ENCODE measurements at regions not wholly inside any gene's neighbourhood (a gene's known extent, or its start where the extent isn't known, plus 50 kb on each side); places are given as distances from the start of the nearest gene placed in this dataset.

DNA sequence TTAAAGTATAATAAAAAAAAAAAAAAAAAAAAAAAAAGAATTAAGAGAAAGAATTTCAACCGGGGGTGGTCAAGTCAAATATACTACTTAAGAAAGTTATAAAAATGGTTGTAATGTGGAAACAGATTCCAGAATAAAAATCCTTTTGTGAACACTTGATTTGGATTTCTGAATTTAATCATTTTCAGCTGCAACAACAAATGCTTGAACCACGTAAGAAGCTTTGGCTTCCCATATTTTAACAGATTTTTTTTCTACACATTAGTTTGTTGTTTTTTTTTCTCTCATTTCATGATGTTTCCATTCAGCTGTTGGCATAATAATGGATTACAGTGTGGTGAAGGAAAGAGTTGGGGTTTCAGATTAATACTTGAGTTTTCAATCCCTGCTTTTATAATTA, 137.3 kb upstream of the AGR3 start:
- H3K27me3 ChIP-seq (ENCODE audit: control insufficient read depth, insufficient read depth, low read length, poor library complexity, severe bottlenecking) = no peaks in the 10 kb centered on the region
- H3K4me1 ChIP-seq (ENCODE audit: control insufficient read depth, insufficient read depth, low read length) = no peaks in the 10 kb centered on the region
- no peaks in the 10 kb centered on the region for H3K9me3 ChIP-seq (ENCODE audit: control insufficient read depth, low read length)
- 100% methylated on average over 1 of the region's 2 CpGs; no CpG with 5 or more reads in 1 of the 2 experiments for WGBS, 2 experiments
- H3K36me3 ChIP-seq (ENCODE audit: control insufficient read depth, insufficient read depth, low read length) = no peaks in the 10 kb centered on the region
- H3K4me3 ChIP-seq (ENCODE audit: insufficient read depth, low read depth, low read length) = no peak overlapping the region
- H3K27ac ChIP-seq (ENCODE audit: insufficient read depth, low read depth, low read length, poor library complexity, severe bottlenecking) = no peak overlapping the region

- no peaks in the 10 kb centered on the region for H3K27me3 ChIP-seq (ENCODE audit: control insufficient read depth, insufficient read depth, low read length, poor library complexity, severe bottlenecking)
- H3K4me3 ChIP-seq (ENCODE audit: insufficient read depth, low read depth, low read length) = no peak overlapping the region
- no peak overlapping the region for H3K27ac ChIP-seq (ENCODE audit: insufficient read depth, low read depth, low read length, poor library complexity, severe bottlenecking)
- H3K36me3 ChIP-seq (ENCODE audit: control insufficient read depth, insufficient read depth, low read length) = no peaks in the 10 kb centered on the region
- no peaks in the 10 kb centered on the region for H3K4me1 ChIP-seq (ENCODE audit: control insufficient read depth, insufficient read depth, low read length)
- H3K9me3 ChIP-seq (ENCODE audit: control insufficient read depth, low read length) = no peaks in the 10 kb centered on the region
- WGBS, 2 experiments = 92% methylated on average over 1 of the region's 1 CpG; no CpG with 5 or more reads in 1 of the 2 experiments
Observed at GRCh38 chr7:17020250-17020649, 138.5 kb upstream of the AGR3 start.

DNA sequence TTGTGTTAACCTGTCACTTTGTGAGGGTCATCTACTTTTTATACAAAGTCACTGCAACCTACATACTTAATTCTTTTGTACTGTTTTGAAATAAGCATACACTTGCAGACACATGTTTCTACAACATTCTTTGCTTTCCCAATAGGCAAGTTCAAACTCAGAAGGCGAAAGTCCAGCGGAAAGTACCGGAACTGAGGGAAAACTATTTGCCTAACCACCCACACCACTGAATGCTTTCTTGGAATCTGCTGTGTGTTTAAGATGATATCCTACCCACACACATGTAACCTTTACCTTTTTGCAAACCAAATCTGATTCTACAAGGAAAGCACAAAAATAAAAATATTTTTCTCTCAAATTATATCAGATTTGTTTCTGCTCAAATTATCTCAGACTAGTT, 139.4 kb upstream of the AGR3 start:
- WGBS, 2 experiments = 97 to 98% methylated on average over 3 of the region's 3 CpGs
- Histone ChIP-seq H3K36me3 (ENCODE audit: control insufficient read depth, insufficient read depth, low read length) (no peaks in the 10 kb centered on the region), H3K9me3 (ENCODE audit: control insufficient read depth, low read length) (no peaks in the 10 kb centered on the region), H3K27ac (ENCODE audit: insufficient read depth, low read depth, low read length, poor library complexity, severe bottlenecking) (no peak overlapping the region), H3K27me3 (ENCODE audit: control insufficient read depth, insufficient read depth, low read length, poor library complexity, severe bottlenecking) (no peaks in the 10 kb centered on the region), H3K4me1 (ENCODE audit: control insufficient read depth, insufficient read depth, low read length) (no peaks in the 10 kb centered on the region), H3K4me3 (ENCODE audit: insufficient read depth, low read depth, low read length) (no peak overlapping the region)

DNA sequence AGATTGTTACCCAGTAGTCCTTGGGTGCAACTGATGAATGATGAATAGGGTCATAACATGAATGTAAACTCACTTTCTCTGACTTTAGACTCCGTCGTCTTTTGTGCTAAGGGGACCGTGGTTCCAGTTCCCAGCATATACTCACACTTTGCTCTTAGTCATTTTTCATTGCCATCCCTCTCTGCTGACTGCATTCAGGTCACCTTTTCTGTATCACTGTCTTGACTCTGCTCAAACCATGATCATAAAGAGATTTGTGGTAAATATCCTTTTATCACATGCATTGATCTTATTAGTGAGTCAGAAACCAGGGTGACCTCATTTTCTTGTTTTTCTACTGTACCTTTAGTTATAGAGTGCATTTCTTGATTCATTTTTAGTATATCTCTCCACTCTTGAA, 141.1 kb upstream of the AGR3 start:
- Histone ChIP-seq H3K4me3 (ENCODE audit: insufficient read depth, low read depth, low read length) (no peak overlapping the region), H3K27me3 (ENCODE audit: control insufficient read depth, insufficient read depth, low read length, poor library complexity, severe bottlenecking) (no peaks in the 10 kb centered on the region), H3K36me3 (ENCODE audit: control insufficient read depth, insufficient read depth, low read length) (no peaks in the 10 kb centered on the region), H3K9me3 (ENCODE audit: control insufficient read depth, low read length) (no peaks in the 10 kb centered on the region), H3K27ac (ENCODE audit: insufficient read depth, low read depth, low read length, poor library complexity, severe bottlenecking) (no peak overlapping the region), H3K4me1 (ENCODE audit: control insufficient read depth, insufficient read depth, low read length) (no peaks in the 10 kb centered on the region)
- 98% methylated on average over 3 of the region's 3 CpGs for WGBS, 2 experiments

DNA sequence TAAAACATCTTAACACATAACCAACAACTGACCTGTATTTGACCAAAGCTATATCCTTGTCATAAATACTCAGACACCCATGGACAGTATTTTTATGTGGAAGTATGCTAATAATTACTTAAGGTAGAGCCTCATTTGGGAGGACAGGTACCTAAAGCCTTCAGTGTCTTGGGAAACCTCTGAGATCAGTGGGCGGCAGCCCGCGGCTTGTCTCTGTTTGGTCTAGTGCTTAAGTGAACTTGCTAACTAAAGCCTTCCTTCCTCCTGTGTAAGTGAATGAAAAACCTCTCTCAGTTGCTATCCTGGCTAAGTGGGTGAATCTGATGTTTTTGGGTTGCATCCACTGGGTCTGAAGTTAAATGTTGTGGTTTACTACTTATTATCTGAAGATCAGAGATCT, 144.5 kb upstream of the AGR3 start:
- Histone ChIP-seq H3K36me3 (ENCODE audit: control insufficient read depth, insufficient read depth, low read length) (no peaks in the 10 kb centered on the region), H3K4me1 (ENCODE audit: control insufficient read depth, insufficient read depth, low read length) (no peaks in the 10 kb centered on the region), H3K9me3 (ENCODE audit: control insufficient read depth, low read length) (no peaks in the 10 kb centered on the region), H3K27me3 (ENCODE audit: control insufficient read depth, insufficient read depth, low read length, poor library complexity, severe bottlenecking) (no peaks in the 10 kb centered on the region), H3K4me3 (ENCODE audit: insufficient read depth, low read depth, low read length) (no peak overlapping the region), H3K27ac (ENCODE audit: insufficient read depth, low read depth, low read length, poor library complexity, severe bottlenecking) (no peak overlapping the region)
- WGBS, 2 experiments = 87 to 97% methylated on average over 3 of the region's 3 CpGs

DNA sequence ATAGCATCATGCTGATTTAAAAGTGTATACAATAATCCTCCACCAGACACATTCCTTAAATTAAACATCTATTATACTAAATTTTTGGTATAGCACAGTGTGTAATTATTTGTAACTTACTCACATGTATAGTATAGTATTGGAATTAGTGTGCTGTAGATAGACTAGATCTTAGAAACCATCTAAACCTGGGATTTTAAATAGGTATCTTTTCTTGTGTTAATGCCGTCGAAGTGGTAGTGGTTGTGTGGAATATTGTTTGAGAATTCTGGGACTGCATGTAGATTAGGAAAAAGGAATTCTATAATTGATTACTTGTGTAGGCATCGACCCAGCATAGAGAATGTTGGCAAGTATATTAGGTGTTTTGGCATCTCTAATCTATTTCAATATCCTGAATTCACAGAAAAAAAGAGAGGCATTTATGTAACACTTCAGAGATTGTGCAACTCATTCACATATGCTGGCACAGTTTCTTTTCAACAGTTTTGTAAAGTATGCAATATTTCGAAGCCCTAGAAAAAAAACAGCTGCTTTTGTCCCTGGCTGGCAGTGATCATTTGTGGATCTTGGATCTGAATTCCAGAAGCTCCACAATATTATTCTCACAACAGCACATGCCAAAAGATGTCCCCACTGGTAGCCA, 145.5 kb upstream of the AGR3 start:
- Histone ChIP-seq H3K27ac (ENCODE audit: insufficient read depth, low read depth, low read length, poor library complexity, severe bottlenecking) (no peak overlapping the region), H3K9me3 (ENCODE audit: control insufficient read depth, low read length) (no peaks in the 10 kb centered on the region), H3K36me3 (ENCODE audit: control insufficient read depth, insufficient read depth, low read length) (no peaks in the 10 kb centered on the region), H3K4me3 (ENCODE audit: insufficient read depth, low read depth, low read length) (no peak overlapping the region), H3K4me1 (ENCODE audit: control insufficient read depth, insufficient read depth, low read length) (no peaks in the 10 kb centered on the region), H3K27me3 (ENCODE audit: control insufficient read depth, insufficient read depth, low read length, poor library complexity, severe bottlenecking) (no peaks in the 10 kb centered on the region)
- 91 to 94% methylated on average over 4 of the region's 4 CpGs for WGBS, 2 experiments

- Histone ChIP-seq H3K27me3 (ENCODE audit: control insufficient read depth, insufficient read depth, low read length, poor library complexity, severe bottlenecking) (no peaks in the 10 kb centered on the region), H3K27ac (ENCODE audit: insufficient read depth, low read depth, low read length, poor library complexity, severe bottlenecking) (no peak overlapping the region), H3K4me1 (ENCODE audit: control insufficient read depth, insufficient read depth, low read length) (no peaks in the 10 kb centered on the region), H3K36me3 (ENCODE audit: control insufficient read depth, insufficient read depth, low read length) (no peaks in the 10 kb centered on the region), H3K4me3 (ENCODE audit: insufficient read depth, low read depth, low read length) (no peak overlapping the region), H3K9me3 (ENCODE audit: control insufficient read depth, low read length) (no peaks in the 10 kb centered on the region)
- WGBS, 2 experiments = 90 to 100% methylated on average over 1 of the region's 1 CpG
Observed at GRCh38 chr7:17027789-17028152, 146.0 kb upstream of the AGR3 start.

- no peaks in the 10 kb centered on the region for H3K27me3 ChIP-seq (ENCODE audit: control insufficient read depth, insufficient read depth, low read length, poor library complexity, severe bottlenecking)
- no peaks in the 10 kb centered on the region for H3K9me3 ChIP-seq (ENCODE audit: control insufficient read depth, low read length)
- no peak overlapping the region for H3K4me3 ChIP-seq (ENCODE audit: insufficient read depth, low read depth, low read length)
- no peaks in the 10 kb centered on the region for H3K4me1 ChIP-seq (ENCODE audit: control insufficient read depth, insufficient read depth, low read length)
- H3K36me3 ChIP-seq (ENCODE audit: control insufficient read depth, insufficient read depth, low read length) = no peaks in the 10 kb centered on the region
- H3K27ac ChIP-seq (ENCODE audit: insufficient read depth, low read depth, low read length, poor library complexity, severe bottlenecking) = no peak overlapping the region
- 91 to 94% methylated on average over 3 of the region's 3 CpGs for WGBS, 2 experiments
Observed at GRCh38 chr7:17029150-17029549, 147.4 kb upstream of the AGR3 start.

- H3K36me3 ChIP-seq (ENCODE audit: control insufficient read depth, insufficient read depth, low read length) = no peaks in the 10 kb centered on the region
- H3K27me3 ChIP-seq (ENCODE audit: control insufficient read depth, insufficient read depth, low read length, poor library complexity, severe bottlenecking) = no peaks in the 10 kb centered on the region
- 90% methylated on average over 2 of the region's 2 CpGs for WGBS, 2 experiments
- H3K9me3 ChIP-seq (ENCODE audit: control insufficient read depth, low read length) = no peaks in the 10 kb centered on the region
- no peak overlapping the region for H3K27ac ChIP-seq (ENCODE audit: insufficient read depth, low read depth, low read length, poor library complexity, severe bottlenecking)
- no peak overlapping the region for H3K4me3 ChIP-seq (ENCODE audit: insufficient read depth, low read depth, low read length)
- H3K4me1 ChIP-seq (ENCODE audit: control insufficient read depth, insufficient read depth, low read length) = no peaks in the 10 kb centered on the region
Observed at GRCh38 chr7:17030559-17030958, 148.8 kb upstream of the AGR3 start.

GRCh38 chr7:17031906-17032551, 150.2 kb upstream of the AGR3 start:
- Histone ChIP-seq H3K4me1 (ENCODE audit: control insufficient read depth, insufficient read depth, low read length) (no peaks in the 10 kb centered on the region), H3K27me3 (ENCODE audit: control insufficient read depth, insufficient read depth, low read length, poor library complexity, severe bottlenecking) (no peaks in the 10 kb centered on the region), H3K9me3 (ENCODE audit: control insufficient read depth, low read length) (no peaks in the 10 kb centered on the region), H3K4me3 (ENCODE audit: insufficient read depth, low read depth, low read length) (no peak overlapping the region), H3K27ac (ENCODE audit: insufficient read depth, low read depth, low read length, poor library complexity, severe bottlenecking) (no peak overlapping the region), H3K36me3 (ENCODE audit: control insufficient read depth, insufficient read depth, low read length) (no peaks in the 10 kb centered on the region)
- 88% methylated on average over 1 of the region's 1 CpG for WGBS, 2 experiments
